GM21576 (cell line): ENCODE measurements at regions not wholly inside any gene's neighbourhood (a gene's known extent, or its start where the extent isn't known, plus 50 kb on each side); places are given as distances from the start of the nearest gene placed in this dataset.

Source experiments
- ATAC-seq: cut with Tn5 transposase; IDR thresholded peaks from one replicate; pipeline ENCODE4 v1.9.1; 2021; ENCODE audit warnings: mild to moderate bottlenecking, moderate library complexity; ENCODE audit not compliant: unreplicated experiment

DNA sequence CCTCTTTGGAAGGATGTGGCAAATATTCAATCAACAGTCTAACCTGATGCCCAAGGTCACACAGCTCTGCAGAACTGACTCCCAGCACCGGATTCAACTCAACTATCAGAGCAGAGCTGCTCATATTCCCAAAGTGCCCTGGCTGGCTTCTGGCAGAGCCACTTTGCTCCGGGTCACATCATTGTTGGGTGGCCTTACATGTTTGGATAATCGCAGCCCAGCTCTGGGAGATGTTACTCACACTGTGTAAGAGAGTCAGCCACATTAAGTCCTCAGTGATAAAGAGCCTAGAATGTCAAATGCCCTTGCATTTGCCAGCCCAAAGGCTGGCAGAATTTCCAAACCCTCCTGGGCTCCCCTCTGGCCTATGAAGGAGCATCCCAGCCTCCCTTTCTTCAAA is 79.8 kb upstream of the PDE1C start:
- no peak for ATAC-seq

GRCh38 chr7:32147546-32148268 is 77.5 kb upstream of the PDE1C start:
- no peak for ATAC-seq

GRCh38 chr7:32145911-32146310 is 75.7 kb upstream of the PDE1C start:
- ATAC-seq = no peak

DNA sequence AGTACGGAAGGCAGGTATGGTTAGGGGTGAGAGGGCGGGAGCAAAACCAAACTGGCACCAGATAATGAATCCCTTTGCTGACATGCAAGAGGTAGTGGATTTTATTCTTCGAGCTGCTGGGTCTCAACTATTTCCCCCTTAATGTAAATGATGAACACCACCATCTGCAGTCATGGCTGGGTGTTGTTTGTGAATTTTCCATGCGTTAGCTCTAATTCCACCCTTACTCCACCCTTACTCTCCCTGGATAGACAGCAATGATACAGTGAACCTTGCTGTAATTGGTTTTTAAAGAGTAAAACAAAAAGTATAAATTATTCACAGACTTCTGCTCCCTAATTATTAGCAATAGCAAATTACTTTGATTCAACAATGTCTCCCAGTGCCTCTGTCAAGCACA is 74.5 kb upstream of the PDE1C start:
- no peak for ATAC-seq

DNA sequence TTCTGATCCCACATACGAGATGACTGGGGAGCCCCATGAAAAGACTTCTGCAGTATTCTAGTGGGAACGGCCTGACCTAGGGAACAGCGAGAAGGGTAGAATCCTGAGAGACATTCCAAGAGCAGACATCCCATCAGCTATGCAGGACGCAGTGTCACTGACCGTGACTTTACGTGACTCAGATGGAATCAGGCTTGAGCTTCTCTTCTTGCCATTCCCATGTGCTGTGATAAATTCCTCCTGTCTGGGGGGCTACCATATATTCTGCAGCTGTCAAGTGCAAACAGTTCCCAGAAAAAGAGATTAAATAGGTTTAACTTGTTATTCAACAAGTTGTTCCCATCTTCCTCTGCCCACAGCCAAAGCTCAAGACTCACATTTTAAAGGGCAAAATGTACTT is 73.1 kb upstream of the PDE1C start:
- no peak for ATAC-seq

- ATAC-seq = no peak
Observed at GRCh38 chr7:32142649-32143048, 72.4 kb upstream of the PDE1C start.

- ATAC-seq = no peak
Observed at GRCh38 chr7:32140210-32140939, 70.2 kb upstream of the PDE1C start.

- ATAC-seq = no peak
Observed at GRCh38 chr7:32137059-32137458, 66.9 kb upstream of the PDE1C start.

GRCh38 chr7:32131091-32131490 is 60.9 kb upstream of the PDE1C start:
- no peak for ATAC-seq

- no peak for ATAC-seq
Observed at GRCh38 chr7:32126843-32127242, 56.6 kb upstream of the PDE1C start.
